ENCODE measurements at regions not wholly inside any gene's neighbourhood (a gene's known extent, or its start where the extent isn't known, plus 50 kb on each side); places are given as distances from the start of the nearest gene placed in this dataset.

GRCh38 chr9:135007601-135008000 lies 79.9 kb upstream of the OLFM1 start:
- Histone ChIP-seq H3K9ac (ENCODE audit: low read length) (no peak overlapping the region), H3K27me3 (ENCODE audit: insufficient read depth, low read length) (0 out of 2 replicates have a peak, but pooled peaks cover 3% of the 10 kb centered on the region), H2AFZ (ENCODE audit: low read depth, low read length, poor library complexity, severe bottlenecking) (no peak overlapping the region), H3K9me2 (ENCODE audit: insufficient read depth) (no peaks in the 10 kb centered on the region), H3K4me1 (ENCODE audit: control insufficient read depth in 1 of 2, insufficient read depth in 2 of 2, low read length in 2 of 2) (no peaks in the 10 kb centered on the region), H3K79me2 (ENCODE audit: insufficient read depth, low read length) (no peaks in the 10 kb centered on the region), H3K9me3 (ENCODE audit: control insufficient read depth in 1 of 2, insufficient read depth in 1 of 2, low read depth in 1 of 2, low read length in 2 of 2) (no peaks in the 10 kb centered on the region), H3K36me3 (ENCODE audit: control insufficient read depth in 1 of 2, insufficient read depth in 2 of 2, low read length in 2 of 2) (no peaks in the 10 kb centered on the region), H3K4me3 (replicated peaks in 1 of 2; ENCODE audit: low read depth in 1 of 2, low read length in 2 of 2) (no peak overlapping the region), H4K20me1 (ENCODE audit: insufficient read depth) (no peaks in the 10 kb centered on the region), H3K27ac (ENCODE audit: low read depth, low read length) (no peak overlapping the region), H3K4me2 (ENCODE audit: low read length) (no peak overlapping the region)
- CTCF ChIA-PET, result interaction anchor here (0.6 kb wide), 1 partner anchor 19 kb away, joined by 5 read pairs; no protein-coding TSS in a partner anchor
- POLR2A ChIA-PET, result no interaction called here
- TF ChIP-seq, protein P1, sequence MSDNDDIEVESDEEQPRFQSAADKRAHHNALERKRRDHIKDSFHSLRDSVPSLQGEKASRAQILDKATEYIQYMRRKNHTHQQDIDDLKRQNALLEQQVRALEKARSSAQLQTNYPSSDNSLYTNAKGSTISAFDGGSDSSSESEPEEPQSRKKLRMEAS (IDR thresholded peaks at IDR 0.05), result no peak
- no peak for TF ChIP-seq ZNF274 (IDR thresholded peaks at IDR 0.05; ENCODE audit: low read depth, low read length)
- RAD21 ChIA-PET (ENCODE audit: low non-redundant PET in 1 of 2, low total read pairs in 2 of 2, uncharacterized antibody in 2 of 2, unreplicated experiment in 2 of 2), result no interaction called here
- no peak for ATAC-seq
- intact Hi-C loops (cut with micrococcal nuclease), result no loop called here
- DNase-seq (ENCODE audit: low read depth, low spot score), result no peak
- BruUV-seq (replicated peaks), result no TSS peak

DNA sequence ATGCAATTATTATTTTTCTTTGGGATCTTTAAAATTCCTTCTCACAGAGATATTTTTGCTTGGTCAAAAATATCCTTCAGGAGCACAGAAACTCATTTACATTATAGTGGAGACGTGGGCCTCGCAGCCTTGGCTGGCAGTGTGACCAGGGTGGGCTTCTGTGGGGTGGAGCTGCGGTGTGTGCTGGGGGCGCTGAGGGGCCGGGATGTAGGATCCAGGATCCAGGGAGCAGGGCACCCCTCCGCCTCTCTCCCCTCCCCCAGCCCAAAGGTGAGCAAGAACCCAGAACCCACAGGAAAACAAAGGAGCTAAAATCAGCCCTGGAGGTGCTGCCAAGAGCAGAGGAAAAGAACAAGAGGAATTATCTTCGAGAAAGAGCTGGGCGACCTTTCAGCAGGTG lies 79.1 kb upstream of the OLFM1 start:
- no peaks in the 10 kb centered on the region for H3K79me2 ChIP-seq (ENCODE audit: insufficient read depth, low read length)
- H3K27me3 ChIP-seq (ENCODE audit: insufficient read depth, low read length), result 0 out of 2 replicates have a peak, but pooled peaks cover 3% of the 10 kb centered on the region
- no peak overlapping the region for H3K4me2 ChIP-seq (ENCODE audit: low read length)
- CTCF ChIA-PET, result no interaction called here
- no peak overlapping the region for H2AFZ ChIP-seq (ENCODE audit: low read depth, low read length, poor library complexity, severe bottlenecking)
- no peak overlapping the region for H3K9ac ChIP-seq (ENCODE audit: low read length)
- BruUV-seq (replicated peaks), result no TSS peak
- intact Hi-C loops (cut with micrococcal nuclease), result no loop called here
- H3K36me3 ChIP-seq (ENCODE audit: control insufficient read depth in 1 of 2, insufficient read depth in 2 of 2, low read length in 2 of 2), result no peaks in the 10 kb centered on the region
- H4K20me1 ChIP-seq (ENCODE audit: insufficient read depth), result no peaks in the 10 kb centered on the region
- no peaks in the 10 kb centered on the region for H3K9me3 ChIP-seq (ENCODE audit: control insufficient read depth in 1 of 2, insufficient read depth in 1 of 2, low read depth in 1 of 2, low read length in 2 of 2)
- RAD21 ChIA-PET (ENCODE audit: low non-redundant PET in 1 of 2, low total read pairs in 2 of 2, uncharacterized antibody in 2 of 2, unreplicated experiment in 2 of 2), result no interaction called here
- no peak overlapping the region for H3K4me3 ChIP-seq (replicated peaks in 1 of 2; ENCODE audit: low read depth in 1 of 2, low read length in 2 of 2)
- TF ChIP-seq TCF7L2 (IDR thresholded peaks at IDR 0.05; ENCODE audit: borderline replicate concordance, extremely low read depth, insufficient read depth, insufficient read length) (no peak), CBX3 (IDR thresholded peaks at IDR 0.05; ENCODE audit: low read depth) (no peak), SIN3A (IDR thresholded peaks at IDR 0.05; ENCODE audit: low read depth) (no peak), EGR1 (IDR thresholded peaks at IDR 0.05; ENCODE audit: low read depth) (no peak), ZNF274 (IDR thresholded peaks at IDR 0.05; ENCODE audit: low read depth, low read length) (no peak), EZH2phosphoT487 (IDR thresholded peaks at IDR 0.05; ENCODE audit: borderline replicate concordance) (no peak), POLR2AphosphoS5 (IDR thresholded peaks at IDR 0.05; ENCODE audit: low read depth, low read length) (no peak), POLR2A (IDR thresholded peaks at IDR 0.05; ENCODE audit: borderline replicate concordance, extremely low read depth, insufficient read depth, insufficient read length) (no peak), SP1 (IDR thresholded peaks at IDR 0.05; ENCODE audit: low read depth) (no peak), REST (IDR thresholded peaks at IDR 0.05; ENCODE audit: low read depth) (no peak), ELF1 (IDR thresholded peaks at IDR 0.05; ENCODE audit: borderline replicate concordance, low read depth) (no peak), ZFX (IDR thresholded peaks at IDR 0.05) (no peak), FOSL1 (IDR thresholded peaks at IDR 0.05; ENCODE audit: low read depth) (no peak), RAD21 (IDR thresholded peaks at IDR 0.05; ENCODE audit: low read depth) (no peak)
- TF ChIP-seq, protein P2, sequence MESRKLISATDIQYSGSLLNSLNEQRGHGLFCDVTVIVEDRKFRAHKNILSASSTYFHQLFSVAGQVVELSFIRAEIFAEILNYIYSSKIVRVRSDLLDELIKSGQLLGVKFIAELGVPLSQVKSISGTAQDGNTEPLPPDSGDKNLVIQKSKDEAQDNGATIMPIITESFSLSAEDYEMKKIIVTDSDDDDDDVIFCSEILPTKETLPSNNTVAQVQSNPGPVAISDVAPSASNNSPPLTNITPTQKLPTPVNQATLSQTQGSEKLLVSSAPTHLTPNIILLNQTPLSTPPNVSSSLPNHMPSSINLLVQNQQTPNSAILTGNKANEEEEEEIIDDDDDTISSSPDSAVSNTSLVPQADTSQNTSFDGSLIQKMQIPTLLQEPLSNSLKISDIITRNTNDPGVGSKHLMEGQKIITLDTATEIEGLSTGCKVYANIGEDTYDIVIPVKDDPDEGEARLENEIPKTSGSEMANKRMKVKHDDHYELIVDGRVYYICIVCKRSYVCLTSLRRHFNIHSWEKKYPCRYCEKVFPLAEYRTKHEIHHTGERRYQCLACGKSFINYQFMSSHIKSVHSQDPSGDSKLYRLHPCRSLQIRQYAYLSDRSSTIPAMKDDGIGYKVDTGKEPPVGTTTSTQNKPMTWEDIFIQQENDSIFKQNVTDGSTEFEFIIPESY (IDR thresholded peaks at IDR 0.05; ENCODE audit: extremely low read depth, insufficient replicate concordance, low read length), result no peak
- TF ChIP-seq, protein P1 (IDR thresholded peaks at IDR 0.05), result no peak
- POLR2A ChIA-PET, result no interaction called here
- H3K9me2 ChIP-seq (ENCODE audit: insufficient read depth), result no peaks in the 10 kb centered on the region
- H3K27ac ChIP-seq (ENCODE audit: low read depth, low read length), result no peak overlapping the region
- DNase-seq (ENCODE audit: low read depth, low spot score), result no peak
- no peak for ATAC-seq
- no peaks in the 10 kb centered on the region for H3K4me1 ChIP-seq (ENCODE audit: control insufficient read depth in 1 of 2, insufficient read depth in 2 of 2, low read length in 2 of 2)

Measured in HCT116 (cell line).